GM12892 (cell line): ENCODE measurements at regions not wholly inside any gene's neighbourhood (a gene's known extent, or its start where the extent isn't known, plus 50 kb on each side); places are given as distances from the start of the nearest gene placed in this dataset.

ENCODE experiments used
- POLR2A ChIP-seq: IDR thresholded peaks from 2 replicates; pipeline ENCODE4 v1.6.1; 2011; ENCODE audit warnings: low read depth, low read length, control low read depth
- POLR2AphosphoS5 ChIP-seq: IDR thresholded peaks from 2 replicates; pipeline ENCODE4 v1.6.1; 2011; ENCODE audit warnings: low read depth, low read length, control low read depth

GRCh38 chr11:122453586-122453985, 201.9 kb upstream of the UBASH3B start:
- TF ChIP-seq POLR2A = no peak
- no peak for TF ChIP-seq POLR2AphosphoS5
